Smooth muscle cell (in vitro differentiated cells): ENCODE measurements at regions not wholly inside any gene's neighbourhood (a gene's known extent, or its start where the extent isn't known, plus 50 kb on each side); places are given as distances from the start of the nearest gene placed in this dataset.

Experiments used
- DNase-seq: peaks from one replicate; lab custom pipeline; 2025; ENCODE audit not compliant: unreplicated experiment; lab: John Stamatoyannopoulos, UW
- H2AFZ ChIP-seq: fragments of 200-600 bp; sonication (generic); 2 replicates; pipeline ENCODE4 v1.6.0; 2016; ENCODE audit warnings: antibody characterized with exemption, low read depth, mild to moderate bottlenecking
- H3F3A ChIP-seq: fragments of 200-600 bp; sonication (generic); 2 replicates; pipeline ENCODE4 v1.6.0; 2017; ENCODE audit warnings: antibody characterized with exemption, low read depth
- H3K27ac ChIP-seq: fragments of 200-600 bp; sonication (generic); 2 replicates; pipeline ENCODE4 v1.5.1; 2016; ENCODE audit warnings: low read depth, mild to moderate bottlenecking
- H3K27me3 ChIP-seq: fragments of 200-600 bp; sonication (generic); 2 replicates; pipeline ENCODE4 v1.6.1; 2016; ENCODE audit warnings: low read depth, mild to moderate bottlenecking
- H3K36me3 ChIP-seq: fragments of 200-600 bp; sonication (generic); 2 replicates; pipeline ENCODE4 v1.5.1; 2016; ENCODE audit warnings: low read depth
- H3K4me1 ChIP-seq: fragments of 200-600 bp; sonication (generic); 2 replicates; pipeline ENCODE4 v1.5.1; 2016; ENCODE audit warnings: low read depth
- H3K4me2 ChIP-seq: fragments of 200-600 bp; sonication (generic); 2 replicates; pipeline ENCODE4 v1.6.0; 2016; ENCODE audit warnings: mild to moderate bottlenecking
- H3K4me3 ChIP-seq: fragments of 200-600 bp; sonication (generic); 2 replicates; pipeline ENCODE4 v1.5.1; 2016; ENCODE audit warnings: mild to moderate bottlenecking
- H3K79me2 ChIP-seq: fragments of 200-600 bp; sonication (generic); 2 replicates; pipeline ENCODE4 v1.6.0; 2016; ENCODE audit warnings: low read depth, mild to moderate bottlenecking
- H3K9ac ChIP-seq: fragments of 200-600 bp; sonication (generic); 2 replicates; pipeline ENCODE4 v1.6.0; 2016; ENCODE audit warnings: low read depth
- H3K9me3 ChIP-seq: fragments of 200-600 bp; sonication (generic); replicated peaks from 2 replicates; pipeline ENCODE4 v1.5.1; 2016; ENCODE audit warnings: low read depth
- H4K20me1 ChIP-seq: fragments of 200-600 bp; sonication (generic); 2 replicates; pipeline ENCODE4 v1.6.0; 2016; ENCODE audit warnings: low read depth
- CTCF ChIP-seq: fragments of 200-600 bp; sonication (generic); IDR thresholded peaks from 2 replicates; pipeline ENCODE4 v1.5.1; 2017; ENCODE audit warnings: borderline replicate concordance, mild to moderate bottlenecking, antibody characterized with exemption; ENCODE audit not compliant: insufficient read depth, poor library complexity, severe bottlenecking
- whole genome bisulfite sequencing: methylation state at CpG from one replicate; pipeline ENCODE4 v1.1.7; 2016; ENCODE audit warnings: low lambda C conversion rate; 5-methylcytosine and 5-hydroxymethylcytosine counted together

- TF ChIP-seq CTCF = no peak
- Histone ChIP-seq H3K27me3 (no peaks in the 10 kb centered on the region), H3F3A (no peaks in the 10 kb centered on the region), H3K4me1 (no peaks in the 10 kb centered on the region), H3K9me3 (no peaks in the 10 kb centered on the region), H3K27ac (no peak overlapping the region), H3K4me3 (peak overlapping the region; percentile 12), H3K4me2 (peak overlapping the region; percentile 19), H4K20me1 (no peaks in the 10 kb centered on the region), H3K79me2 (no peaks in the 10 kb centered on the region), H3K36me3 (no peaks in the 10 kb centered on the region), H2AFZ (no peak overlapping the region), H3K9ac (no peak overlapping the region)
- WGBS = 90% methylated on average over 3 of the region's 3 CpGs
- no peak for DNase-seq
Measured at GRCh38 chr3:153657461-153657860, 463.7 kb upstream of the ARHGEF26 start.

- no peaks in the 10 kb centered on the region for H4K20me1 ChIP-seq
- no peak for DNase-seq
Measured at GRCh38 chr3:153658136-153658535, 463.1 kb upstream of the ARHGEF26 start.

GRCh38 chr3:153666991-153667740 lies 454.0 kb upstream of the ARHGEF26 start:
- peak overlapping the region; percentile 32 for H3K27ac ChIP-seq
- H3K27me3 ChIP-seq = no peaks in the 10 kb centered on the region
- no peak overlapping the region for H3K4me3 ChIP-seq
- peaks cover 5% of the 10 kb centered on the region for H3K4me1 ChIP-seq
- H4K20me1 ChIP-seq = no peaks in the 10 kb centered on the region
- 53% methylated on average over 7 of the region's 7 CpGs for WGBS
- H3K9me3 ChIP-seq = no peaks in the 10 kb centered on the region
- H3K4me2 ChIP-seq = peak overlapping the region; percentile 30
- H3K79me2 ChIP-seq = no peaks in the 10 kb centered on the region
- no peak for TF ChIP-seq CTCF
- no peaks in the 10 kb centered on the region for H3K36me3 ChIP-seq
- H2AFZ ChIP-seq = no peak overlapping the region
- no peak for DNase-seq
- H3F3A ChIP-seq = no peaks in the 10 kb centered on the region
- no peak overlapping the region for H3K9ac ChIP-seq

More at GRCh38 chr3:153658136-153658535, 463.1 kb upstream of the ARHGEF26 start:
- H3K4me2 ChIP-seq = peak overlapping the region; percentile 19
- H3F3A ChIP-seq = no peaks in the 10 kb centered on the region
- H2AFZ ChIP-seq = no peak overlapping the region
- H3K4me3 ChIP-seq = no peak overlapping the region
- H3K27me3 ChIP-seq = no peaks in the 10 kb centered on the region
- no peak overlapping the region for H3K9ac ChIP-seq
- no peak for TF ChIP-seq CTCF
- no peak overlapping the region for H3K27ac ChIP-seq
- H3K4me1 ChIP-seq = no peaks in the 10 kb centered on the region
- no peaks in the 10 kb centered on the region for H3K79me2 ChIP-seq
- no peaks in the 10 kb centered on the region for H3K9me3 ChIP-seq
- H3K36me3 ChIP-seq = no peaks in the 10 kb centered on the region

- 90% methylated on average over 3 of the region's 3 CpGs for WGBS
- H3K4me3 ChIP-seq = no peak overlapping the region
- DNase-seq = no peak
Measured at GRCh38 chr3:153669527-153669926, 451.7 kb upstream of the ARHGEF26 start.

More at GRCh38 chr3:153669527-153669926, 451.7 kb upstream of the ARHGEF26 start:
- no peaks in the 10 kb centered on the region for H3K9me3 ChIP-seq
- H3K27me3 ChIP-seq = no peaks in the 10 kb centered on the region
- no peak overlapping the region for H3K9ac ChIP-seq
- no peak overlapping the region for H3K27ac ChIP-seq
- H4K20me1 ChIP-seq = no peaks in the 10 kb centered on the region
- H3K4me2 ChIP-seq = no peak overlapping the region
- H3F3A ChIP-seq = no peaks in the 10 kb centered on the region
- peak; percentile 30 for TF ChIP-seq CTCF
- no peaks in the 10 kb centered on the region for H3K79me2 ChIP-seq
- no peaks in the 10 kb centered on the region for H3K36me3 ChIP-seq
- H3K4me1 ChIP-seq = peaks cover 5% of the 10 kb centered on the region
- no peak overlapping the region for H2AFZ ChIP-seq
